WERI-Rb-1 (cell line): ENCODE measurements at regions not wholly inside any gene's neighbourhood (a gene's known extent, or its start where the extent isn't known, plus 50 kb on each side); places are given as distances from the start of the nearest gene placed in this dataset.
"Not testable (repeated sequence)": the region's sequence is repeated elsewhere in the genome, so short reads cannot be mapped to it uniquely, and the experiment has no call there.

Source experiments
- DNase-seq: peaks from one replicate; pipeline ENCODE4 v3.0.0-alpha.2; 2020
- H3K27ac ChIP-seq: fragments of 250-450 bp; sonication (Bioruptor Pico); 2 replicates; pipeline ENCODE4 v1.5.1; 2020; ENCODE audit warnings: mild to moderate bottlenecking, moderate library complexity
- H3K27me3 ChIP-seq: fragments of 250-450 bp; sonication (Bioruptor Pico); 2 replicates; pipeline ENCODE4 v1.5.1; 2021; ENCODE audit warnings: mild to moderate bottlenecking, low read depth, moderate library complexity; ENCODE audit not compliant: insufficient read depth, severe bottlenecking
- H3K36me3 ChIP-seq: fragments of 250-450 bp; sonication (Bioruptor Pico); 2 replicates; pipeline ENCODE4 v1.5.1; 2020; ENCODE audit warnings: mild to moderate bottlenecking, moderate library complexity
- H3K4me3 ChIP-seq: 2 replicates; pipeline ENCODE4 v1.5.1; 2011; ENCODE audit warnings: low read depth, mild to moderate bottlenecking, control low read depth, low read length
- H3K9me3 ChIP-seq: fragments of 250-450 bp; sonication (Bioruptor Pico); 2 replicates; pipeline ENCODE4 v1.5.1; 2021; ENCODE audit warnings: mild to moderate bottlenecking, moderate library complexity; ENCODE audit not compliant: severe bottlenecking
- TF ChIP-seq, protein P1 (sequence below): IDR thresholded peaks from 2 replicates; pipeline ENCODE4 v1.5.1; 2011; ENCODE audit warnings: low read depth, mild to moderate bottlenecking, control low read depth, inconsistent platforms, low read length

DNA sequence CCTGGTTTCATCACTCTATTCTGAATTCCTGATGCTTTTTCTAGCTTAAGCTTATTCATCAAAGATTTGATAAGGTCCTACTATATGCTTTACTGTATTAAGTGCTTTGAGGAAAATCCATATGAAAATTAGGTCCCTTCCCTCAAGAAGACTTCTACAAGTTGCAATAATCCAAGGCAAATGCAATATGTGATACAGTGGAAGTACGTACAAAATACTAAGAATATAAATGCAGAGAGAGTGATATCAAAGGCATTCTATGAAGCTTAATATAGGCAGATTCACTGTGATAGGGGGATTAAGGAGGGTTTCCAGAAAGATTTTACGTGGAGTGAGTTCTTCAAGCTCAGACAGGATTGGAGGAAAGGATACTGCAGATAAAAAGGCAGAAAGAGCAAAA is 142.1 kb downstream of the C6orf118 start:
- Histone ChIP-seq H3K27ac (no peak overlapping the region), H3K9me3 (peaks cover 12% of the 10 kb centered on the region), H3K36me3 (no peaks in the 10 kb centered on the region), H3K4me3 (no peak overlapping the region), H3K27me3 (no peaks in the 10 kb centered on the region)
- TF ChIP-seq, protein P1, sequence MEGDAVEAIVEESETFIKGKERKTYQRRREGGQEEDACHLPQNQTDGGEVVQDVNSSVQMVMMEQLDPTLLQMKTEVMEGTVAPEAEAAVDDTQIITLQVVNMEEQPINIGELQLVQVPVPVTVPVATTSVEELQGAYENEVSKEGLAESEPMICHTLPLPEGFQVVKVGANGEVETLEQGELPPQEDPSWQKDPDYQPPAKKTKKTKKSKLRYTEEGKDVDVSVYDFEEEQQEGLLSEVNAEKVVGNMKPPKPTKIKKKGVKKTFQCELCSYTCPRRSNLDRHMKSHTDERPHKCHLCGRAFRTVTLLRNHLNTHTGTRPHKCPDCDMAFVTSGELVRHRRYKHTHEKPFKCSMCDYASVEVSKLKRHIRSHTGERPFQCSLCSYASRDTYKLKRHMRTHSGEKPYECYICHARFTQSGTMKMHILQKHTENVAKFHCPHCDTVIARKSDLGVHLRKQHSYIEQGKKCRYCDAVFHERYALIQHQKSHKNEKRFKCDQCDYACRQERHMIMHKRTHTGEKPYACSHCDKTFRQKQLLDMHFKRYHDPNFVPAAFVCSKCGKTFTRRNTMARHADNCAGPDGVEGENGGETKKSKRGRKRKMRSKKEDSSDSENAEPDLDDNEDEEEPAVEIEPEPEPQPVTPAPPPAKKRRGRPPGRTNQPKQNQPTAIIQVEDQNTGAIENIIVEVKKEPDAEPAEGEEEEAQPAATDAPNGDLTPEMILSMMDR, result no peak
- no peak for DNase-seq

DNA sequence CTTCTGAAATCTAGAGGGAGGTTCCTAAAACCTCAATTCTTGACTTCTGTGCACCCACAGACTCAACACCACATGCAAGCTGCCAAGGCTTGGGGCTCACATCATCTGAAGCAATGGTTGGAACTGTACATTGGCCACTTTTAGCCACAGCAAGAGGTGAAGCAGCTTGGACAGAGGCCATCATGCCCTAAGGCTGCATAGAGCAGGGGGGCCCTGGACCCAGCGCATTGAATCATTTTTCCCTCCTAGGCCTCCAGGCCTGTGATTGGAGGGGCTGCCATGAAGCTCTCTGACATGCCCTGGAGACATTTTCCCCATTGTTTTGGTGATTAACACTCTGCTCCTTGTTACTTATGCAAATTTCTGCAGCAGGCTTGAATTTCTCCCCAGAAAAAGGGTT is 145.9 kb downstream of the C6orf118 start:
- TF ChIP-seq, protein P1, result no peak
- DNase-seq, result no peak
- H3K27ac ChIP-seq, result no peak overlapping the region
- no peaks in the 10 kb centered on the region for H3K36me3 ChIP-seq
- H3K27me3 ChIP-seq, result no peaks in the 10 kb centered on the region
- peaks cover 12% of the 10 kb centered on the region for H3K9me3 ChIP-seq
- H3K4me3 ChIP-seq, result no peak overlapping the region

DNA sequence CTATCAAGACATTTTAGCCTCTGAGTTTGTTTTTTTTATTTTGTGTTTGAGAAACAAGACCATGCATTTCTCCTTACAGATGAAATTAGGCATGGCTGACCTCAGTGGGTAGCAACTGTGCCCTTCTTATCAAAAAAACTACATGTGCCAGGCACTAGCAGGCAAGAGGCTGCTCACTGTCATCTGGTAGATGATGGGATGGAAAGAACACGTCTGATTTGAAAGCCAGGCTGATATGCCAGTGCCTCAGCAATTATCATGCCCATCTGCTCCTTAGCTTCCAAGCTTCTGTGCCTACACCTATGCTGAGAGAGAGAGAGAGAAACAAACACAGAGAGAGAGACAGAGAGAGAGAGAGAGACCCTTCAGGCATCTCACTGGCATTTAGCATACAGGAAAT is 149.9 kb downstream of the C6orf118 start:
- Histone ChIP-seq H3K36me3 (no peaks in the 10 kb centered on the region), H3K4me3 (no peak overlapping the region), H3K9me3 (peaks cover 12% of the 10 kb centered on the region), H3K27ac (no peak overlapping the region), H3K27me3 (no peaks in the 10 kb centered on the region)
- TF ChIP-seq, protein P1, result no peak
- DNase-seq, result no peak

DNA sequence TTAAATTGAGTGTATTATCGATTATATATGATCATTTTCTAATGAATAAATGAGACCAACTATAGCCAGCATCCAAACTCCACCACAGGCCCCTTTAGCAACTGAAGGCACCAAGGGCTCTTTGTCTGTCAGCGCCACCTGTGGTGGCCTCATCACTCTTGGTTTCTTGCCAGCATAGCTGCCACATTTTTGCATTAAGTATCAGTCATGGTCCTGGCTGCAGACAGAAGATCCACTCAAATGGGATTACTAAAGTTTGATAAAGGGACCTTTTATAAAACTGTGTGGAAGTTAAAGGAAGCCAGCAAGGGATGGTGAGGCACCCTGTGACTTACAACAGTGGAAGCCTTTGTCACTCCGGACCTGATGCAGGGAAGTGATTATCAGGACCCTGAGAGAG is 162.9 kb downstream of the C6orf118 start:
- no peak for DNase-seq
- Histone ChIP-seq H3K36me3 (no peaks in the 10 kb centered on the region), H3K9me3 (no peaks in the 10 kb centered on the region), H3K4me3 (no peak overlapping the region), H3K27ac (no peak overlapping the region), H3K27me3 (no peaks in the 10 kb centered on the region)
- TF ChIP-seq, protein P1, result no peak

DNA sequence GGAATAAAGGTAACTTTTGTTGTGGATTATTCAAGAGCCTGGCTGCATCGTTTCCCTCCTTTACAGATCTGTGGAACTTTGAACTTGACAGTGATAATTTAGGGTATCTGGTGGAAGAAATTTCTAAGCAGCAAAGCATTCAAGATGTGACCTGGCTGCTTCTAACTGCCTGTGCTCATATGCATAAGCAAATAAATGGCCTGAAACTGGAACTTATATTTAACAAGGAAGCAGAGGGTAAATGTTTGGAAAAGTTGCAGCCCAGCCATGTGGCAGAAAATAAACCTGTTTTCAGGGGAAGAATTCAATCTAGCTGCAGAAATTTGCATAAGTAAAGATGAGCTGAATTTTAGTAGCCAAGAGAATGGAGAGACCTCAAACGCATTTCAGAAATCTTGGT is 173.5 kb downstream of the C6orf118 start:
- TF ChIP-seq, protein P1, result no peak
- H3K9me3 ChIP-seq, result no peaks in the 10 kb centered on the region
- no peak for DNase-seq
- no peaks in the 10 kb centered on the region for H3K36me3 ChIP-seq
- no peak overlapping the region for H3K27ac ChIP-seq
- H3K27me3 ChIP-seq, result no peaks in the 10 kb centered on the region
- H3K4me3 ChIP-seq, result no peak overlapping the region

DNA sequence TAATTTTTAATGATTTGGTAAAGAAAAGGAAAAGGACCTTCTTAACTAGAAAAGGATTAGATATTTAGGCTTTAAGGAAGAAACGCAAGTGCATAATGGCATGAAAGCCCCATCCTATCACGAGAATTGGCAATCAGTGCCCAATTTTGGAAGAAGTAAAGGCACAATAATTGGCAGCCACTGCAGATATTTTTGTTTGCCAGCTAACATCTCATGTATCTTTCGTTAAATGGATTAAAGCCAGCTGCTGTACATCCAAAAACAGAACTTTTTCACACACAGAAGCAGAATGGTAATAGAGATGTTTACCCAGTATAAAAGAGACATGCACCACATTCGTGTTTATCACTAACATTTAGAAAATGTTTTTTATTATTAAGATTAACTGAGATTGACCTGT is 180.3 kb downstream of the C6orf118 start:
- H3K27me3 ChIP-seq, result no peaks in the 10 kb centered on the region
- TF ChIP-seq, protein P1, result no peak
- DNase-seq, result no peak
- H3K4me3 ChIP-seq, result no peak overlapping the region
- H3K9me3 ChIP-seq, result no peaks in the 10 kb centered on the region
- no peaks in the 10 kb centered on the region for H3K36me3 ChIP-seq
- no peak overlapping the region for H3K27ac ChIP-seq

DNA sequence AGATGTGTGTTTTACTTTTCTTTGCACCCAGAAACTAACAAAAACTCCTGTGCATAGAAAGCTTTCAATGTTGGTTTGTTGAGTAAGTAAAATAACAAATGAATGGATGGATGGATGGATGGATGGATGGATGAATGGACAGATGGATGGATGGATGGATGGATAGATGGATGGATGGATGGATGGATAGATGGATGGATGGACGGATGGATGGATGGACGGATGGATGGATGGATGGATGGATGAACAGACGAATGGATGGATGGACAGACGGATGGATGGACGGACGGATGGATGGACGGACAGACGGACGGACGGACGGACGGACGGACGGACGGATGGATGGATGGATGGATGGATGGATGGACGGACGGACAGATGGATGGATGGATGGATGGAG is 181.7 kb downstream of the C6orf118 start:
- H3K4me3 ChIP-seq, DNase-seq, H3K36me3 ChIP-seq, H3K27me3 ChIP-seq, H3K27ac ChIP-seq, H3K9me3 ChIP-seq: not testable (repeated sequence)

DNA sequence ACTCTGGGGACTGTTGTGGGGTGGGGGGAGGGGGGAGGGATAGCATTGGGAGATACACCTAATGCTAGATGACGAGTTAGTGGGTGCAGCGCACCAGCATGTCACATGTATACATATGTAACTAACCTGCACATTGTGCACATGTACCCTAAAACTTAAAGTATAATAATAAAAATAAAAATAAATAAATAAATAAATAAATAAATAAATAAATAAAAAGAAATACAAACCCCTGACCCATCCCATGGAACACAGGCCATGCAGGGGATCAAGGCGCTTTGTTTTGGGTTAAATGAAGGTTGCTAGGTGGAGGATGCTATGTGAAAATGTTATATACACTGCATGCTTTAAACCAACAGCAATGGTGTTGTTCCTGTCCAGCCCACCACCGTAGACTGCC is 184.7 kb downstream of the C6orf118 start:
- not testable (repeated sequence) for H3K9me3 ChIP-seq, H3K27ac ChIP-seq, H3K4me3 ChIP-seq, H3K27me3 ChIP-seq, DNase-seq, H3K36me3 ChIP-seq
